ENCODE measurements at regions not wholly inside any gene's neighbourhood (a gene's known extent, or its start where the extent isn't known, plus 50 kb on each side); places are given as distances from the start of the nearest gene placed in this dataset.

DNA sequence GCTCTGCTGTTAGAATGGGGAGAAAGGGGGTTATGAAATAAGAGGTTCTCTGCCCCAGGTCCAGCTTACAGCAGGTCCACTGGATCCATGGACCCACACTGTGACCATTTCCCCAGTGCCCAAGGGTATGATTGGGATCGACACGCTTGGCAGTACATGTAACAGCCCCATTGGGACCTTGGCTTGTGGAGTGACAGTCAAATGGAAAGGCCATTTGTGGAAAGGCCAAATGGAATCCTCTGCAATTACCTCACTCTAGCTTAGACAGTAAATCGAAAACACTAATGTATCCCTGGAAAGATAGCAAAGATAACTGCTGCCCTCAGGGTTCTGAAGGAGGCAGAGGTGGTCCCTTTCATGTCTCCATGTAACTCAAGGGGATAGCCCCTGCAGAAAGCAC is 109.1 kb downstream of the MINAR1 start:
- DNase-seq (no peak), ATAC-seq (no peak)
- H3K4me3 ChIP-seq = no peak overlapping the region
- H3K27ac ChIP-seq = no peak overlapping the region
- WGBS, 2 donors = 80 to 88% methylated on average over 3 of the region's 3 CpGs
- TF ChIP-seq, protein P1, sequence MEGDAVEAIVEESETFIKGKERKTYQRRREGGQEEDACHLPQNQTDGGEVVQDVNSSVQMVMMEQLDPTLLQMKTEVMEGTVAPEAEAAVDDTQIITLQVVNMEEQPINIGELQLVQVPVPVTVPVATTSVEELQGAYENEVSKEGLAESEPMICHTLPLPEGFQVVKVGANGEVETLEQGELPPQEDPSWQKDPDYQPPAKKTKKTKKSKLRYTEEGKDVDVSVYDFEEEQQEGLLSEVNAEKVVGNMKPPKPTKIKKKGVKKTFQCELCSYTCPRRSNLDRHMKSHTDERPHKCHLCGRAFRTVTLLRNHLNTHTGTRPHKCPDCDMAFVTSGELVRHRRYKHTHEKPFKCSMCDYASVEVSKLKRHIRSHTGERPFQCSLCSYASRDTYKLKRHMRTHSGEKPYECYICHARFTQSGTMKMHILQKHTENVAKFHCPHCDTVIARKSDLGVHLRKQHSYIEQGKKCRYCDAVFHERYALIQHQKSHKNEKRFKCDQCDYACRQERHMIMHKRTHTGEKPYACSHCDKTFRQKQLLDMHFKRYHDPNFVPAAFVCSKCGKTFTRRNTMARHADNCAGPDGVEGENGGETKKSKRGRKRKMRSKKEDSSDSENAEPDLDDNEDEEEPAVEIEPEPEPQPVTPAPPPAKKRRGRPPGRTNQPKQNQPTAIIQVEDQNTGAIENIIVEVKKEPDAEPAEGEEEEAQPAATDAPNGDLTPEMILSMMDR (IDR thresholded peaks at IDR 0.05) = no peak
- intact Hi-C loops (cut with DNase I) = no loop called here
- peaks cover 0 to 2% (median 0%) of the 10 kb centered on the region in 7 donors for H3K27me3 ChIP-seq
- H3K36me3 ChIP-seq = no peaks in the 10 kb centered on the region
- no peaks in the 10 kb centered on the region for H3K4me1 ChIP-seq
- no peaks in the 10 kb centered on the region for H3K9me3 ChIP-seq

DNA sequence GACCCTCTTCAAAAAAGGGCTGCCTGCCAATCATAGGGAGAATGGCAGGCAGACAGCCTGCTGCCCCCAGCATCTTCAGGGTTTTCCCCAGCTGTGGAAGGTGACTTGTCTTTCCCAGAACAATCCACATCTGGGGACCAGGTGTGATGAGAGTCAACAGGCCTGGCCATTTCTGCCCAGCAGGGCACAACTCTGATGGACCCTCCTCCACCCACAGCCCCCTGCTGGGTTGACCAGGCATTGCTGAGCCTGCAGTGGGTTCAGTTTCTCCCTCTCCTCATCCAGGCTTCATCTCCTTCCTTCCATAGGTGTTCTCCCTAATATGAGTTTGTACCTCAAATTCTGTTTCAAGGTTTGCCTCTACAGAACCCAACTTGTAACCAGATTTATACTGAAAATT is 111.0 kb downstream of the MINAR1 start:
- Histone ChIP-seq H3K36me3 (no peaks in the 10 kb centered on the region), H3K4me3 (no peak overlapping the region), H3K27me3 (no peaks in the 10 kb centered on the region), H3K4me1 (no peaks in the 10 kb centered on the region), H3K27ac (no peak overlapping the region), H3K9me3 (no peaks in the 10 kb centered on the region)
- DNase-seq (no peak), ATAC-seq (no peak)
- TF ChIP-seq, protein P1 (IDR thresholded peaks at IDR 0.05) = no peak
- intact Hi-C loops (cut with DNase I) = no loop called here

GRCh38 chr15:79549196-79549595 is 117.1 kb downstream of the MINAR1 start:
- WGBS, 2 donors = 49 to 63% methylated on average over 2 of the region's 2 CpGs
- intact Hi-C loops (cut with DNase I) = no loop called here
- no peak for DNase-seq
- no peak overlapping the region for H3K27ac ChIP-seq
- no peaks in the 10 kb centered on the region for H3K36me3 ChIP-seq
- no peak for ATAC-seq
- H3K9me3 ChIP-seq = no peaks in the 10 kb centered on the region
- no peaks in the 10 kb centered on the region for H3K4me1 ChIP-seq
- TF ChIP-seq, protein P1 (IDR thresholded peaks at IDR 0.05) = no peak
- H3K4me3 ChIP-seq = no peak overlapping the region
- H3K27me3 ChIP-seq = peaks cover 0 to 12% (median under 1%) of the 10 kb centered on the region in 7 donors

GRCh38 chr15:79560384-79560783 is 128.2 kb downstream of the MINAR1 start:
- intact Hi-C loops (cut with DNase I) = no loop called here
- Histone ChIP-seq H3K36me3 (no peaks in the 10 kb centered on the region), H3K27ac (no peak overlapping the region), H3K4me1 (no peaks in the 10 kb centered on the region), H3K27me3 (peaks cover 0 to 24% (median 11%) of the 10 kb centered on the region in 7 donors), H3K4me3 (no peak overlapping the region), H3K9me3 (no peaks in the 10 kb centered on the region)
- 94 to 95% methylated on average over 24 of the region's 24 CpGs for WGBS, 2 donors
- ATAC-seq (no peak), DNase-seq (no peak)
- TF ChIP-seq, protein P1 (IDR thresholded peaks at IDR 0.05) = no peak

- Histone ChIP-seq H3K4me3 (no peak overlapping the region), H3K9me3 (no peaks in the 10 kb centered on the region), H3K27me3 (peaks cover 0 to 24% (median 11%) of the 10 kb centered on the region in 7 donors), H3K27ac (no peak overlapping the region), H3K4me1 (no peaks in the 10 kb centered on the region), H3K36me3 (no peaks in the 10 kb centered on the region)
- DNase-seq = no peak
- TF ChIP-seq, protein P1 (IDR thresholded peaks at IDR 0.05) = no peak
- 71% methylated on average over 4 of the region's 4 CpGs for WGBS, 2 donors
- intact Hi-C loops (cut with DNase I) = no loop called here
- no peak for ATAC-seq
Measured at GRCh38 chr15:79561982-79562381, 129.8 kb downstream of the MINAR1 start.
